Muscle layer of duodenum (tissue), 2 donors: ENCODE measurements at regions not wholly inside any gene's neighbourhood (a gene's known extent, or its start where the extent isn't known, plus 50 kb on each side); places are given as distances from the start of the nearest gene placed in this dataset.

ENCODE experiments used
- H3K27ac ChIP-seq: one replicate; pipeline ENCODE4 v1.7.0; 2013; ENCODE audit warnings: mild to moderate bottlenecking, low read length
- H3K27me3 ChIP-seq: one replicate; pipeline ENCODE4 v1.7.0; 2013; ENCODE audit warnings: low read depth, mild to moderate bottlenecking, control low read depth, low read length
- H3K36me3 ChIP-seq, 2 donors: one replicate each; pipeline ENCODE4 v1.7.0; 2013; ENCODE audit warnings: low read length in 2 of 2, control low read depth in 1 of 2, mild to moderate bottlenecking in 1 of 2; ENCODE audit not compliant: insufficient read depth in 2 of 2, control insufficient read depth in 1 of 2
- H3K4me1 ChIP-seq, 2 donors: one replicate each; pipeline ENCODE4 v1.7.0; 2013; ENCODE audit warnings: low read length in 2 of 2, mild to moderate bottlenecking in 2 of 2, control low read depth in 1 of 2, moderate library complexity in 1 of 2; ENCODE audit not compliant: insufficient read depth in 2 of 2, control insufficient read depth in 1 of 2
- H3K4me3 ChIP-seq, 2 donors: one replicate each; pipeline ENCODE4 v1.7.0; 2013; ENCODE audit warnings: low read length in 2 of 2, low read depth in 1 of 2, mild to moderate bottlenecking in 1 of 2
- H3K9me3 ChIP-seq, 2 donors: one replicate each; pipeline ENCODE4 v1.7.0; 2013; ENCODE audit warnings: low read length in 2 of 2, control low read depth in 1 of 2, mild to moderate bottlenecking in 1 of 2; ENCODE audit not compliant: control insufficient read depth in 1 of 2
- donor health status: healthy.

GRCh38 chr12:113634474-113634873 is 162.8 kb upstream of the LHX5 start:
- Histone ChIP-seq H3K9me3 (peaks cover 0 to 23% of the 10 kb centered on the region in 2 donors), H3K4me3 (no peak overlapping the region), H3K4me1 (no peaks in the 10 kb centered on the region), H3K36me3 (no peaks in the 10 kb centered on the region), H3K27me3 (peaks cover 6% of the 10 kb centered on the region), H3K27ac (no peak overlapping the region)

- H3K4me3 ChIP-seq = no peak overlapping the region
- H3K36me3 ChIP-seq = no peaks in the 10 kb centered on the region
- no peaks in the 10 kb centered on the region for H3K4me1 ChIP-seq
- no peak overlapping the region for H3K27ac ChIP-seq
- no peaks in the 10 kb centered on the region for H3K27me3 ChIP-seq
- peaks cover 0 to 29% of the 10 kb centered on the region in 2 donors for H3K9me3 ChIP-seq
These were observed 162.1 kb upstream of the LHX5 start for GRCh38 chr12:113633678-113634332.

- peaks cover 5 to 39% of the 10 kb centered on the region in 2 donors for H3K9me3 ChIP-seq
- H3K4me3 ChIP-seq = no peak overlapping the region
- H3K4me1 ChIP-seq = no peaks in the 10 kb centered on the region
- H3K27me3 ChIP-seq = no peaks in the 10 kb centered on the region
- H3K36me3 ChIP-seq = no peaks in the 10 kb centered on the region
- H3K27ac ChIP-seq = no peak overlapping the region
These were observed 159.0 kb upstream of the LHX5 start for GRCh38 chr12:113630625-113631024.

- Histone ChIP-seq H3K36me3 (no peaks in the 10 kb centered on the region), H3K27me3 (no peaks in the 10 kb centered on the region), H3K9me3 (peaks cover 5 to 36% of the 10 kb centered on the region in 2 donors), H3K4me3 (peak overlapping the region in 1 of 2 donors; percentile 17), H3K27ac (no peak overlapping the region), H3K4me1 (no peaks in the 10 kb centered on the region)
These were observed 153.8 kb upstream of the LHX5 start for GRCh38 chr12:113625499-113625898.

GRCh38 chr12:113622410-113622809 is 150.7 kb upstream of the LHX5 start:
- H3K4me3 ChIP-seq = no peak overlapping the region
- no peak overlapping the region for H3K27ac ChIP-seq
- H3K9me3 ChIP-seq = peaks cover 0 to 17% of the 10 kb centered on the region in 2 donors
- no peaks in the 10 kb centered on the region for H3K27me3 ChIP-seq
- no peaks in the 10 kb centered on the region for H3K4me1 ChIP-seq
- H3K36me3 ChIP-seq = no peaks in the 10 kb centered on the region

GRCh38 chr12:113620437-113620976 is 148.8 kb upstream of the LHX5 start:
- no peaks in the 10 kb centered on the region for H3K4me1 ChIP-seq
- H3K27ac ChIP-seq = no peak overlapping the region
- H3K4me3 ChIP-seq = no peak overlapping the region
- H3K27me3 ChIP-seq = no peaks in the 10 kb centered on the region
- peaks cover 0 to 9% of the 10 kb centered on the region in 2 donors for H3K9me3 ChIP-seq
- no peaks in the 10 kb centered on the region for H3K36me3 ChIP-seq

GRCh38 chr12:113619202-113619601 is 147.5 kb upstream of the LHX5 start:
- Histone ChIP-seq H3K27me3 (no peaks in the 10 kb centered on the region), H3K9me3 (peaks cover 0 to 4% of the 10 kb centered on the region in 2 donors), H3K4me1 (no peaks in the 10 kb centered on the region), H3K4me3 (no peak overlapping the region), H3K27ac (no peak overlapping the region), H3K36me3 (no peaks in the 10 kb centered on the region)

GRCh38 chr12:113613414-113613813 is 141.7 kb upstream of the LHX5 start:
- Histone ChIP-seq H3K4me3 (no peak overlapping the region), H3K27me3 (peaks cover 12% of the 10 kb centered on the region), H3K36me3 (no peaks in the 10 kb centered on the region), H3K4me1 (no peaks in the 10 kb centered on the region), H3K9me3 (peaks cover 0 to 4% of the 10 kb centered on the region in 2 donors), H3K27ac (no peak overlapping the region)

GRCh38 chr12:113612793-113613192 is 141.1 kb upstream of the LHX5 start:
- no peak overlapping the region for H3K27ac ChIP-seq
- H3K36me3 ChIP-seq = no peaks in the 10 kb centered on the region
- H3K9me3 ChIP-seq = peaks cover 0 to 4% of the 10 kb centered on the region in 2 donors
- no peaks in the 10 kb centered on the region for H3K4me1 ChIP-seq
- no peak overlapping the region for H3K4me3 ChIP-seq
- peaks cover 12% of the 10 kb centered on the region for H3K27me3 ChIP-seq

- peaks cover 0 to 4% of the 10 kb centered on the region in 2 donors for H3K9me3 ChIP-seq
- H3K27ac ChIP-seq = no peak overlapping the region
- no peaks in the 10 kb centered on the region for H3K4me1 ChIP-seq
- H3K4me3 ChIP-seq = no peak overlapping the region
- no peaks in the 10 kb centered on the region for H3K36me3 ChIP-seq
- peaks cover 12% of the 10 kb centered on the region for H3K27me3 ChIP-seq
These were observed 140.5 kb upstream of the LHX5 start for GRCh38 chr12:113612076-113612728.

GRCh38 chr12:113611652-113612051 is 140.0 kb upstream of the LHX5 start:
- no peak overlapping the region for H3K4me3 ChIP-seq
- peaks cover 0 to 4% of the 10 kb centered on the region in 2 donors for H3K9me3 ChIP-seq
- H3K27me3 ChIP-seq = peaks cover 12% of the 10 kb centered on the region
- H3K27ac ChIP-seq = no peak overlapping the region
- no peaks in the 10 kb centered on the region for H3K36me3 ChIP-seq
- no peaks in the 10 kb centered on the region for H3K4me1 ChIP-seq
